ENCODE measurements at regions not wholly inside any gene's neighbourhood (a gene's known extent, or its start where the extent isn't known, plus 50 kb on each side); places are given as distances from the start of the nearest gene placed in this dataset.

GRCh38 chr18:24923138-24923537, 428.8 kb downstream of the ZNF521 start:
- TF ChIP-seq CTCF (IDR thresholded peaks at IDR 0.05), result no peak
- no peak for TF ChIP-seq ZFX (IDR thresholded peaks at IDR 0.05; ENCODE audit: borderline replicate concordance)
- H3K27ac ChIP-seq, result no peak overlapping the region

GRCh38 chr18:24924066-24924716, 427.8 kb downstream of the ZNF521 start:
- H3K27ac ChIP-seq, result no peak overlapping the region
- TF ChIP-seq CTCF (IDR thresholded peaks at IDR 0.05) (no peak), ZFX (IDR thresholded peaks at IDR 0.05; ENCODE audit: borderline replicate concordance) (no peak)

- no peak overlapping the region for H3K27ac ChIP-seq
- TF ChIP-seq CTCF (IDR thresholded peaks at IDR 0.05), result no peak
- no peak for TF ChIP-seq ZFX (IDR thresholded peaks at IDR 0.05; ENCODE audit: borderline replicate concordance)
These were observed 425.3 kb downstream of the ZNF521 start for GRCh38 chr18:24926649-24927048.

GRCh38 chr18:24928301-24928878, 423.6 kb downstream of the ZNF521 start:
- TF ChIP-seq CTCF (IDR thresholded peaks at IDR 0.05) (no peak), ZFX (IDR thresholded peaks at IDR 0.05; ENCODE audit: borderline replicate concordance) (no peak)
- H3K27ac ChIP-seq, result no peak overlapping the region

- no peak overlapping the region for H3K27ac ChIP-seq
- TF ChIP-seq CTCF (IDR thresholded peaks at IDR 0.05), result no peak
- TF ChIP-seq ZFX (IDR thresholded peaks at IDR 0.05; ENCODE audit: borderline replicate concordance), result no peak
These were observed 421.5 kb downstream of the ZNF521 start for GRCh38 chr18:24930478-24930877.

- no peak overlapping the region for H3K27ac ChIP-seq
- TF ChIP-seq ZFX (IDR thresholded peaks at IDR 0.05; ENCODE audit: borderline replicate concordance) (no peak), CTCF (IDR thresholded peaks at IDR 0.05) (no peak)
These were observed 421.0 kb downstream of the ZNF521 start for GRCh38 chr18:24930971-24931370.

- TF ChIP-seq CTCF (IDR thresholded peaks at IDR 0.05), result no peak
- TF ChIP-seq ZFX (IDR thresholded peaks at IDR 0.05; ENCODE audit: borderline replicate concordance), result no peak
- no peak overlapping the region for H3K27ac ChIP-seq
These were observed 418.6 kb downstream of the ZNF521 start for GRCh38 chr18:24933345-24933744.

All from 22Rv1 (cell line).